GM18861 (cell line): ENCODE measurements at regions not wholly inside any gene's neighbourhood (a gene's known extent, or its start where the extent isn't known, plus 50 kb on each side); places are given as distances from the start of the nearest gene placed in this dataset.

Source experiments
- ATAC-seq: cut with Tn5 transposase; IDR thresholded peaks from one replicate; pipeline ENCODE4 v1.9.1; 2021; ENCODE audit not compliant: unreplicated experiment

DNA sequence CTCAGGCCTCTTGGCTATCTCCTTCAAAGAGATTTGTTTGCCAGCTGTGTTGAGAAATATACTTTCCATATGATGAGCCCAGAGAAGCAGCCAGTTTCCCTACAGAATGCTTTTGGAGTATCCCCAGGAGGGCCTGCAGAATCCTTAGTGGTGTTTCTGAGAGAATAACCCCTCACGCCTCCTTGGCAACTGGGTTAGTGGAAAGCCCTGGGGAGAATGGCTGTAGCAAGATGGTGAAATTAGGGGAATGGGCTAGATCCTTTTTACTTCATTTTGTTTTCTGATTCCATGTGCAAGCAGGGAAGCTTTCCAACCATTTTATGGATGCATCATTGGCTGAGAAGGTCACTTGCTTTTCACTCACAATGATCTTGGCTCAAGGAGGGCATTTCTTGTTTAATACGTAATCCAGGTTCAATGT lies 364.6 kb downstream of the DMRT2 start:
- no peak for ATAC-seq

DNA sequence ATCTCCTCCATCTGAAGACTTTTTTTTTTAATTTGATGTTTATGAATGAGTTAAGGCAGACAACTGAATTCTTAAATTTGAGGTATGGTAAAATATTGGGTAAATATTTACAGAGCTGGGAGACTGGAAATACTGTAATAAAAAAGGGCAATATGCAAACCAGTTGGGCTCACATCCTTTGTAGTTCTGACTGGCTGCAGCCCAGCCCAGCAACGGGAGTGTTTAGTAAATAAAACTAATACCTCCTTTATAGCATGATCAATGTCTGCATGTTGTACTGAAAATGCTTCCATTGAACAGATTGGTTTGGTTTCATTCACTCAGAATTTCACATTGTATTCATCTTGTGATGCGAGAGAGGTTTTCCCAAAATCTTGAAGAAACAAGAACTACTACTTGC lies 365.0 kb downstream of the DMRT2 start:
- ATAC-seq = no peak

GRCh38 chr9:1416261-1416660 lies 366.1 kb downstream of the DMRT2 start:
- no peak for ATAC-seq

GRCh38 chr9:1421436-1421835 lies 371.3 kb downstream of the DMRT2 start:
- ATAC-seq = no peak

DNA sequence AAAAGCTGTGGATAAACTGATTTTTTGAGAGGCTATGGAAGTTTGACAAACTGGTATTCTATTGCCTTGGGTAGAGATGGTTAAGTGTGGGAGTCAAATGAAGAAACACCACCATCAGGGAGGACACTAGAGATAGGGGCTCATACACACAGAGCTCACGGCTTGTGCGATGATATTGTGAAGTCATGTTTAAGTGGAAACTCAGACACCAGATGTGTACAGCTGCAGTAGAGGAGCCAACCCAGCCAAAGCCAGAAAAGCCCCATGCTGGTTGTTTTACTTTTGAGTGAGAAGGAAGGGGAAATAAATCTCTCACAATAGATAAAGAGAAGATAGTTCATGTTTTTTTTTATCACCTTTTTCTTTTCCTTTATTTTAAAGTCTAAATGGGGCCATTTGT lies 377.7 kb downstream of the DMRT2 start:
- ATAC-seq = no peak

DNA sequence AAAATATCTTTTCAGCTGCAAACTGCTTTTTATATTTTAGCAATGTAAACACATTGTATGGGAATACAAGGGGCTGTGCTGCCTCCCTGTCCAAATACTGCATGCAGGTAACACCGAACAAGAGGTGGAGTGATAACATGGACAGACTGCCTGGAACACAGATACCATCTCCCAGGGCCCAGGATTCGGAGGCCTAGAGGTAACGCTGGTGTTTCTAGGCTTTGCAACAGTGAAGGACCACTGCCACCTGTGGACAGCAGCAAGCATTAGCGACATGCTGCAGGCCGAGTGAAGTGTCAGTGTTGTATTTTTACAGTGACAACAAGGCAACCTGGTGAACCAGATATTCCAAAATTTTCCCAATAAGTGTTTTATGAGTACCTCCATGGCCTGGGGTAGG lies 379.1 kb downstream of the DMRT2 start:
- ATAC-seq = no peak

- no peak for ATAC-seq
Observed at GRCh38 chr9:1431461-1431860, 381.3 kb downstream of the DMRT2 start.

GRCh38 chr9:1434052-1434767 lies 384.1 kb downstream of the DMRT2 start:
- no peak for ATAC-seq

- ATAC-seq = no peak
Observed at GRCh38 chr9:1434811-1435210, 384.7 kb downstream of the DMRT2 start.

DNA sequence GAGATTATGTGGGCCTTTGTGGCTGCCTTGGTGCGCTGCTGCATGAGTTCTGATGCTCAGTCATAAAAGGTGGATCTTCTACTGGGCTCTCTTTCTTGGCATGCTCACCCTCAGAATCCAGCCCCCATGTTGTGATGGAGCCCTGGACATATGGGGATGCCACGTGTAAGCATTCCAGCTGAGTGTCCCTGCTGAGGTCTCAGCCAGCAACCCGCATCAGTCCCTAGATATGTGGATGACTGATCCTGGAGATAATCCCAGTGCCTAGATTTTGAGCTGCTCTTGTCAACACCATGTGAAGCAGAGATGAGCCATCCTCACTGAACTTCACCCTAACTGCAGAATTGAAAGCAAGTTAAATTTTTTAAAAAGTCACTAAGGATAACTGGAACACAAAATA lies 390.1 kb downstream of the DMRT2 start:
- ATAC-seq = no peak

- no peak for ATAC-seq
Observed at GRCh38 chr9:1442105-1442504, 391.9 kb downstream of the DMRT2 start.

DNA sequence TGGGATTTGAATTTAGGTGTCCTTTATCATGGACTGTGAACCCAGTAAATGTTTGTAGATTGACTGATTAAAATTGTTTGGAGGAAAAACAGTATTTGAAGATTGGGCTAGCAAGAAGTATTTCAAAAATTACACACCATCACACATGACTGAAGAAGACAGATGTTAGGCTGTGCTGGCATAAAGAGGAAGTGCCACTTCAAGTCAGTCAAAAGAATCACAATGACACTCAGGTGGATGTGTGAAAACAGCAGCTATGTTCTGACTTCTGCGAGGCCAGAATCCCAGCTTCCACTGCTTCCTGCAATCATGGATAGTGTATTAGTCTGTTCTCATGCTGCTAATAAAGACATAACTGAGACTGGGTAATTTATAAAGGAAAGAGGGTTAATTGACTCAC lies 393.3 kb downstream of the DMRT2 start:
- no peak for ATAC-seq

GRCh38 chr9:1446671-1447070 lies 396.5 kb downstream of the DMRT2 start:
- ATAC-seq = no peak

GRCh38 chr9:1453636-1454035 lies 403.5 kb downstream of the DMRT2 start:
- no peak for ATAC-seq

GRCh38 chr9:1454211-1454610 lies 404.1 kb downstream of the DMRT2 start:
- no peak for ATAC-seq

DNA sequence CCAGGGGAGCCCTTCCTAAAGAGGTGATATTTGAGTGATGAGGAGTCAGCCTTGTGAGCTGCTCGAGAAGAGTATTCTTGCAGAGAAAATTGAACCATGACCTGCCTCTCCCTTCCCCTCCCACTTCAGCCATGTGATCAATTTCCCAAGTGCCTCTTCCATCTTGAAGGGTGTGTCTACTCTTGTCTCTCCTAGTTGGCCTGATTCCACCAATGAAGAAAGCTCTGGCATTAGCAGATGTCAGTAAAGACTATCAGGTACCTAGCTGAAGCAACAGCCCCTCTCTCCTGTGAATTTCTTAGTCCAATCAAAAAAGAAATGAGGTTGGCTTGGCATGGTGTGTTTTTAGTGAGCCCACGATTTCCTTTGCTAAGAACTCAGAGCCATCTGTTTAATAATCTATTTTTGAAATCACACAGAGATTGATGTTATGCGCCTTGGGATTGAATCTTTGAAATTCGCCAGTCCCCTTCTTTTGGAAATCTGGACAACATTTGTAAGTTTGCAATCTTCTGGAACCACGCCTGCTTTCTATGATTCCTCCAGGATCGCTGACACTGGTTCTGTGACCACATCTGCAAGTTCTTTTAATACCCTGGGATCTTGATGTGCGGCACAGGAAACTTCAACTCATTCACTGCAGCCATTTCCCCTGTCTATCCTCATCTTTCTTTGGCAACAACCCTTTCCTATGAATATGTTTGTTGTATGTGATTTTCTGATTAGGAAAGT lies 404.6 kb downstream of the DMRT2 start:
- no peak for ATAC-seq

DNA sequence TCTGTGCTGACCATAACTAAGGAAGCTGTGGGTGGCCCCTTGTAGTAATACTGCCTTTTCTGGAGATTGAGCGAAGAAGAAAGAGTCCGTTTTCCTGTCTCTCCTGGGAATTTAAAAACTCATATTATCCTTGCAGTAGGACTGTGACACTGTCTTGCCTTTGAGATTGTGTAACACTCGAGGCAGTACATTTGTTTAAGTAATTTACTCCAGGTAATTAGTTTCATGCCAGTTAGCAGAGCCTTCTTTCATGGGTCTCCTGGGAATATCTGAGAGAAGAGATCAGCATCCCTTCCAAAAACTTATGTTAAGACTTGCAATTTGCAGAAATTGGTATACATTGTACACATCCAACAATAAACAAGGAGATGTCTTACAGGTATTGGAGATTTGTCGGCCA lies 405.6 kb downstream of the DMRT2 start:
- ATAC-seq = no peak

DNA sequence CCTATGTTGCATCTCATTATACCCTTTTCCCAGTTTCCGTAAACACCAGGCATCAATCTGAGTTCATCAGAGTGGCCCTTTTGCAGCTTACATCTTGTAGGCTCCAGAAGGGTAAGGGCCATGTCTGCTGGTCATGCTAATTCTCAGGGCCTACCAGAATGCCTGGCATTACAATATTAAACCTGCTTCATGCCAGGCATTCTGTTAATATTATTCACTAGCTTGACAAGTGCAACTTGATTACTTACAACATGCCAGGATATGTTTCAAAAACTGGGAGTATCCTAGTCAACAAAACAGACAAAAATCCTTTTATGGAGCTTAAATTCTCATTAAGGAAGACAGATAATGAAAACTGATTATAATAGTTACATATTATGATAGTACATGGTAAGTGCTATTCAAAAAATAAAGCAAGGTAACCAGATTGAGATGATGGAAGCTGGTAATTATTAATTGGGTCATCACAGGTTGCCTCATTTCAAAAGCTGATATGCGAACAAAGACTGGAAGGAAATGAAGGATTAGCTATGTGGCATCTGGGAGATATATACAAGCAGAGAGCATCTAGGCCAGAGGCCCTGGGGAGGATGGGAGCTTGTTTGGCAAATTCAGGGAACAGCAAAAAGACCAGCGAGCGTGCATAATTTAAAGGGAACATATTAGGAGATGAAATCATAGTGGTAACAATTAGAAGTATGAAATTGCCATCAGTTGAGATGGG lies 406.3 kb downstream of the DMRT2 start:
- ATAC-seq = no peak

- ATAC-seq = no peak
Observed at GRCh38 chr9:1457460-1457859, 407.3 kb downstream of the DMRT2 start.

GRCh38 chr9:1458503-1458902 lies 408.3 kb downstream of the DMRT2 start:
- no peak for ATAC-seq

GRCh38 chr9:1460143-1460769 lies 410.1 kb downstream of the DMRT2 start:
- ATAC-seq = peak; percentile 63

- no peak for ATAC-seq
Observed at GRCh38 chr9:1461812-1462211, 411.7 kb downstream of the DMRT2 start.
